Neural cell (in vitro differentiated cells): ENCODE measurements at regions not wholly inside any gene's neighbourhood (a gene's known extent, or its start where the extent isn't known, plus 50 kb on each side); places are given as distances from the start of the nearest gene placed in this dataset.

Experiments used
- H2AFZ ChIP-seq: fragments of 200-600, 300-800 bp; sonication (generic), shearing (Covaris generic); 2 replicates; pipeline ENCODE4 v1.6.0; 2014; ENCODE audit warnings: low read depth, mild to moderate bottlenecking, antibody characterized with exemption, low read length, moderate library complexity
- H3F3A ChIP-seq: fragments of 200-600 bp; shearing (Covaris generic); 2 replicates; pipeline ENCODE4 v1.6.1; 2016; ENCODE audit warnings: mild to moderate bottlenecking, moderate library complexity, mixed read lengths, antibody characterized with exemption, low read length; ENCODE audit not compliant: insufficient read depth, poor library complexity, severe bottlenecking
- H3K27ac ChIP-seq: fragments of 200-600, 300-800 bp; sonication (generic), shearing (Covaris generic); 2 replicates; pipeline ENCODE4 v1.5.1; 2014; ENCODE audit warnings: mild to moderate bottlenecking, low read length, moderate library complexity
- H3K27me3 ChIP-seq: fragments of 300-800, 200-600 bp; sonication (generic), shearing (Covaris generic); 2 replicates; pipeline ENCODE4 v1.6.0; 2014; ENCODE audit warnings: mild to moderate bottlenecking, low read depth, low read length, moderate library complexity; ENCODE audit not compliant: insufficient read depth
- H3K36me3 ChIP-seq: fragments of 300-800, 200-600 bp; sonication (generic), shearing (Covaris generic); 2 replicates; pipeline ENCODE4 v1.5.1; 2014; ENCODE audit warnings: mild to moderate bottlenecking, antibody characterized with exemption, low read length, moderate library complexity; ENCODE audit not compliant: insufficient read depth
- H3K4me2 ChIP-seq: fragments of 300-800, 200-600 bp; sonication (generic), shearing (Covaris generic); 2 replicates; pipeline ENCODE4 v1.6.0; 2014; ENCODE audit warnings: mild to moderate bottlenecking, low read length
- H3K4me3 ChIP-seq: fragments of 300-800, 200-600 bp; sonication (generic), shearing (Covaris generic); 2 replicates; pipeline ENCODE4 v1.5.1; 2014; ENCODE audit warnings: mild to moderate bottlenecking, low read length, moderate library complexity
- H3K79me2 ChIP-seq: fragments of 200-600 bp; shearing (Covaris generic); replicated peaks from 2 replicates; pipeline ENCODE4 v1.6.0; 2014; ENCODE audit warnings: mild to moderate bottlenecking, low read length, moderate library complexity; ENCODE audit not compliant: insufficient read depth
- H3K9ac ChIP-seq: fragments of 300-800, 200-600 bp; sonication (generic), shearing (Covaris generic); 2 replicates; pipeline ENCODE4 v1.6.1; 2016; ENCODE audit warnings: mild to moderate bottlenecking, low read length, mixed read lengths
- H3K9me2 ChIP-seq: fragments of 200-600 bp; shearing (Covaris generic); 2 replicates; pipeline ENCODE4 v1.6.1; 2016; ENCODE audit warnings: mild to moderate bottlenecking, low read length, mixed read lengths; ENCODE audit not compliant: insufficient read depth
- H3K9me3 ChIP-seq: fragments of 200-600, 300-800 bp; sonication (generic), shearing (Covaris generic); 2 replicates; pipeline ENCODE4 v1.6.1; 2016; ENCODE audit warnings: mild to moderate bottlenecking, mixed run types, low read length, moderate library complexity, mixed read lengths
- H4K20me1 ChIP-seq: fragments of 200-600 bp; shearing (Covaris generic); 2 replicates; pipeline ENCODE4 v1.6.1; 2016; ENCODE audit warnings: mild to moderate bottlenecking, mixed run types; ENCODE audit not compliant: insufficient read depth
- CTCF ChIP-seq: fragments of 450-650 bp; IDR thresholded peaks from 2 replicates; pipeline ENCODE4 v1.5.1; 2014; ENCODE audit warnings: antibody characterized with exemption, mild to moderate bottlenecking, moderate library complexity; ENCODE audit not compliant: poor library complexity, severe bottlenecking
- EZH2 ChIP-seq: fragments of 200-600, 300-800 bp; shearing (Covaris generic), sonication (generic); IDR thresholded peaks from 2 replicates; pipeline ENCODE4 v1.6.1; 2014; ENCODE audit warnings: antibody characterized with exemption, low read length, borderline replicate concordance, mild to moderate bottlenecking; ENCODE audit not compliant: insufficient read depth, poor library complexity, severe bottlenecking
- MXI1 ChIP-seq: fragments of 450-650 bp; conservative IDR thresholded peaks from 2 replicates; pipeline ENCODE4 v1.6.1; 2014; ENCODE audit warnings: antibody characterized with exemption, mild to moderate bottlenecking; ENCODE audit not compliant: poor library complexity, severe bottlenecking
- RAD21 ChIP-seq: fragments of 450-650 bp; conservative IDR thresholded peaks from 2 replicates; pipeline ENCODE4 v1.6.1; 2014; ENCODE audit warnings: antibody characterized with exemption, mild to moderate bottlenecking, moderate library complexity
- REST ChIP-seq: IDR thresholded peaks from 2 replicates; pipeline ENCODE4 v1.6.1; 2012; ENCODE audit warnings: borderline replicate concordance
- SMC3 ChIP-seq: fragments of 450-650 bp; conservative IDR thresholded peaks from 2 replicates; pipeline ENCODE4 v1.6.1; 2014; ENCODE audit warnings: antibody characterized with exemption, mild to moderate bottlenecking, moderate library complexity; ENCODE audit not compliant: poor library complexity
- TAF1 ChIP-seq: IDR thresholded peaks from 2 replicates; pipeline ENCODE4 v1.6.1; 2012; ENCODE audit warnings: low read depth

GRCh38 chr2:198468136-198468535, 663.7 kb downstream of the PLCL1 start:
- H3K4me2 ChIP-seq = no peak overlapping the region
- H3K4me3 ChIP-seq = no peak overlapping the region
- no peaks in the 10 kb centered on the region for H3F3A ChIP-seq
- H3K9me2 ChIP-seq = no peaks in the 10 kb centered on the region
- no peaks in the 10 kb centered on the region for H4K20me1 ChIP-seq
- no peak overlapping the region for H3K9ac ChIP-seq
- no peaks in the 10 kb centered on the region for H3K27me3 ChIP-seq
- H3K79me2 ChIP-seq = no peaks in the 10 kb centered on the region
- no peak overlapping the region for H3K27ac ChIP-seq
- no peak overlapping the region for H2AFZ ChIP-seq
- TF ChIP-seq RAD21 (no peak), TAF1 (no peak), SMC3 (no peak), REST (no peak), EZH2 (no peak), CTCF (no peak)
- H3K9me3 ChIP-seq = no peaks in the 10 kb centered on the region
- H3K36me3 ChIP-seq = no peaks in the 10 kb centered on the region

GRCh38 chr2:198465970-198466369, 661.6 kb downstream of the PLCL1 start:
- no peak overlapping the region for H3K27ac ChIP-seq
- no peak overlapping the region for H3K4me3 ChIP-seq
- TF ChIP-seq RAD21 = no peak
- TF ChIP-seq SMC3 = no peak
- no peak for TF ChIP-seq TAF1
- no peak for TF ChIP-seq MXI1
- TF ChIP-seq REST = no peak
- no peak for TF ChIP-seq CTCF
- TF ChIP-seq EZH2 = no peak
- H4K20me1 ChIP-seq = no peaks in the 10 kb centered on the region
- no peaks in the 10 kb centered on the region for H3K36me3 ChIP-seq
- H3K79me2 ChIP-seq = no peaks in the 10 kb centered on the region
- H3F3A ChIP-seq = no peaks in the 10 kb centered on the region
- no peak overlapping the region for H3K9ac ChIP-seq
- no peaks in the 10 kb centered on the region for H3K9me3 ChIP-seq
- H2AFZ ChIP-seq = no peak overlapping the region
- H3K27me3 ChIP-seq = no peaks in the 10 kb centered on the region
- H3K9me2 ChIP-seq = no peaks in the 10 kb centered on the region
- no peak overlapping the region for H3K4me2 ChIP-seq
